WI38 (cell line): ENCODE measurements at regions not wholly inside any gene's neighbourhood (a gene's known extent, or its start where the extent isn't known, plus 50 kb on each side); places are given as distances from the start of the nearest gene placed in this dataset.

ENCODE experiments used
- H3K4me3 ChIP-seq: 2 replicates; pipeline ENCODE4 v1.5.1; 2011; ENCODE audit warnings: low read depth, mild to moderate bottlenecking, control low read depth, low read length
- CTCF ChIP-seq: IDR thresholded peaks from 2 replicates; pipeline ENCODE4 v1.5.1; 2012; ENCODE audit warnings: low read depth, mild to moderate bottlenecking, control low read depth, low read length

- TF ChIP-seq CTCF, result no peak
- no peak overlapping the region for H3K4me3 ChIP-seq
Observed at GRCh38 chr4:125551466-125551865, 236.7 kb downstream of the FAT4 start.

GRCh38 chr4:125551967-125552366, 237.2 kb downstream of the FAT4 start:
- no peak for TF ChIP-seq CTCF

GRCh38 chr4:125572601-125573000, 257.8 kb downstream of the FAT4 start:
- TF ChIP-seq CTCF, result no peak

More at GRCh38 chr4:125551967-125552366, 237.2 kb downstream of the FAT4 start:
- no peak overlapping the region for H3K4me3 ChIP-seq

GRCh38 chr4:125573368-125573767, 258.6 kb downstream of the FAT4 start:
- no peak overlapping the region for H3K4me3 ChIP-seq
- TF ChIP-seq CTCF, result no peak

More at GRCh38 chr4:125572601-125573000, 257.8 kb downstream of the FAT4 start:
- no peak overlapping the region for H3K4me3 ChIP-seq

GRCh38 chr4:125573786-125574185, 259.0 kb downstream of the FAT4 start:
- no peak for TF ChIP-seq CTCF
- no peak overlapping the region for H3K4me3 ChIP-seq

GRCh38 chr4:125582302-125582701, 267.5 kb downstream of the FAT4 start:
- TF ChIP-seq CTCF, result no peak
- H3K4me3 ChIP-seq, result no peak overlapping the region

GRCh38 chr4:125590158-125590557, 275.4 kb downstream of the FAT4 start:
- TF ChIP-seq CTCF, result no peak

More at GRCh38 chr4:125590158-125590557, 275.4 kb downstream of the FAT4 start:
- no peak overlapping the region for H3K4me3 ChIP-seq
